ENCODE measurements at regions not wholly inside any gene's neighbourhood (a gene's known extent, or its start where the extent isn't known, plus 50 kb on each side); places are given as distances from the start of the nearest gene placed in this dataset.
"Not testable (repeated sequence)": the region's sequence is repeated elsewhere in the genome, so short reads cannot be mapped to it uniquely, and the experiment has no call there.

- no peak for DNase-seq
Measured at GRCh38 chr20:6305536-6305935, 182.7 kb upstream of the FERMT1 start.

GRCh38 chr20:6302041-6302440 is 179.2 kb upstream of the FERMT1 start:
- no peak for DNase-seq

- no peak for DNase-seq
Measured at GRCh38 chr20:6299456-6299855, 176.6 kb upstream of the FERMT1 start.

GRCh38 chr20:6298049-6298448 is 175.2 kb upstream of the FERMT1 start:
- DNase-seq, result no peak

- no peak for DNase-seq
Measured at GRCh38 chr20:6295867-6296256, 173.0 kb upstream of the FERMT1 start.

- no peak for DNase-seq
Measured at GRCh38 chr20:6295127-6295866, 172.5 kb upstream of the FERMT1 start.

- no peak for DNase-seq
Measured at GRCh38 chr20:6287471-6287870, 164.6 kb upstream of the FERMT1 start.

- DNase-seq, result no peak
Measured at GRCh38 chr20:6282642-6283041, 159.8 kb upstream of the FERMT1 start.

- DNase-seq, result no peak
Measured at GRCh38 chr20:6277661-6278240, 154.9 kb upstream of the FERMT1 start.

GRCh38 chr20:6270404-6270803 is 147.6 kb upstream of the FERMT1 start:
- not testable (repeated sequence) for DNase-seq

- DNase-seq, result no peak
Measured at GRCh38 chr20:6269168-6269873, 146.5 kb upstream of the FERMT1 start.

GRCh38 chr20:6265204-6265904 is 142.5 kb upstream of the FERMT1 start:
- no peak for DNase-seq

GRCh38 chr20:6253396-6253795 is 130.6 kb upstream of the FERMT1 start:
- no peak for DNase-seq

GRCh38 chr20:6245436-6245835 is 122.6 kb upstream of the FERMT1 start:
- DNase-seq, result no peak

GRCh38 chr20:6241591-6241990 is 118.8 kb upstream of the FERMT1 start:
- no peak for DNase-seq

- DNase-seq, result no peak
Measured at GRCh38 chr20:6240059-6240458, 117.2 kb upstream of the FERMT1 start.

- DNase-seq, result no peak
Measured at GRCh38 chr20:6238421-6238820, 115.6 kb upstream of the FERMT1 start.

GRCh38 chr20:6235510-6235909 is 112.7 kb upstream of the FERMT1 start:
- no peak for DNase-seq

GRCh38 chr20:6232436-6232835 is 109.6 kb upstream of the FERMT1 start:
- no peak for DNase-seq

- DNase-seq, result no peak
Measured at GRCh38 chr20:6231556-6231955, 108.7 kb upstream of the FERMT1 start.

GRCh38 chr20:6228302-6228843 is 105.5 kb upstream of the FERMT1 start:
- DNase-seq, result no peak

- DNase-seq, result no peak
Measured at GRCh38 chr20:6213311-6213710, 90.5 kb upstream of the FERMT1 start.

GRCh38 chr20:6212903-6213302 is 90.1 kb upstream of the FERMT1 start:
- DNase-seq, result no peak

Data from right kidney (tissue), 1 donor.